ENCODE measurements at regions not wholly inside any gene's neighbourhood (a gene's known extent, or its start where the extent isn't known, plus 50 kb on each side); places are given as distances from the start of the nearest gene placed in this dataset.

- Histone ChIP-seq H3K4me3 (IDR thresholded peaks at IDR 0.05; ENCODE audit: insufficient read depth, low read depth, low read length) (no peak overlapping the region), H3K4me2 (peak overlapping the region; percentile 8; the same call in 1 of the 2 replicates), H3K79me2 (ENCODE audit: insufficient read depth, low read depth) (peaks cover 98% of the 10 kb centered on the region), H3K4me1 (ENCODE audit: low read depth, poor library complexity, severe bottlenecking) (peaks cover 93% of the 10 kb centered on the region), H3K27ac (no peak overlapping the region), H3K9ac (no peak overlapping the region), H4K20me1 (ENCODE audit: insufficient read depth) (peaks cover 39% of the 10 kb centered on the region), H3K27me3 (ENCODE audit: insufficient read depth, low read depth) (no peaks in the 10 kb centered on the region), H3K36me3 (ENCODE audit: insufficient read depth) (no peaks in the 10 kb centered on the region; the same call in 1 of the 2 replicates), H2AFZ (ENCODE audit: low read depth) (no peak overlapping the region)
- TF ChIP-seq CTCF (conservative IDR thresholded peaks at IDR 0.05; ENCODE audit: low read depth, low read length): no peak
These were observed 155.5 kb upstream of the DST start for GRCh38 chr6:56798163-56798562.

GRCh38 chr6:56796196-56796532, 153.5 kb upstream of the DST start:
- Histone ChIP-seq H3K4me3 (IDR thresholded peaks at IDR 0.05; ENCODE audit: insufficient read depth, low read depth, low read length) (no peak overlapping the region), H3K36me3 (ENCODE audit: insufficient read depth) (no peaks in the 10 kb centered on the region; the same call in 1 of the 2 replicates), H3K4me1 (ENCODE audit: low read depth, poor library complexity, severe bottlenecking) (peaks cover 94% of the 10 kb centered on the region), H3K27ac (no peak overlapping the region), H2AFZ (ENCODE audit: low read depth) (no peak overlapping the region), H3K27me3 (ENCODE audit: insufficient read depth, low read depth) (no peaks in the 10 kb centered on the region), H3K79me2 (ENCODE audit: insufficient read depth, low read depth) (peaks cover 98% of the 10 kb centered on the region), H3K4me2 (peak overlapping the region; percentile 76; the same call in 1 of the 2 replicates), H4K20me1 (ENCODE audit: insufficient read depth) (peaks cover 23% of the 10 kb centered on the region), H3K9ac (no peak overlapping the region)
- no peak for TF ChIP-seq CTCF (conservative IDR thresholded peaks at IDR 0.05; ENCODE audit: low read depth, low read length)

GRCh38 chr6:56795466-56796195, 152.9 kb upstream of the DST start:
- no peak overlapping the region for H3K4me3 ChIP-seq (IDR thresholded peaks at IDR 0.05; ENCODE audit: insufficient read depth, low read depth, low read length)
- no peak for TF ChIP-seq CTCF (conservative IDR thresholded peaks at IDR 0.05; ENCODE audit: low read depth, low read length)
- peaks cover 98% of the 10 kb centered on the region for H3K79me2 ChIP-seq (ENCODE audit: insufficient read depth, low read depth)
- H3K4me1 ChIP-seq (ENCODE audit: low read depth, poor library complexity, severe bottlenecking): peaks cover 98% of the 10 kb centered on the region
- no peak overlapping the region for H3K9ac ChIP-seq
- H3K4me2 ChIP-seq: peak overlapping the region; percentile 76
- no peaks in the 10 kb centered on the region; the same call in 1 of the 2 replicates for H3K36me3 ChIP-seq (ENCODE audit: insufficient read depth)
- H3K27ac ChIP-seq: no peak overlapping the region; the same call in 1 of the 2 replicates
- no peak overlapping the region for H2AFZ ChIP-seq (ENCODE audit: low read depth)
- peaks cover 23% of the 10 kb centered on the region for H4K20me1 ChIP-seq (ENCODE audit: insufficient read depth)
- no peaks in the 10 kb centered on the region for H3K27me3 ChIP-seq (ENCODE audit: insufficient read depth, low read depth)

- Histone ChIP-seq H4K20me1 (ENCODE audit: insufficient read depth) (peaks cover 23% of the 10 kb centered on the region), H3K36me3 (ENCODE audit: insufficient read depth) (no peaks in the 10 kb centered on the region), H3K9ac (no peak overlapping the region), H3K27me3 (ENCODE audit: insufficient read depth, low read depth) (no peaks in the 10 kb centered on the region), H3K4me3 (IDR thresholded peaks at IDR 0.05; ENCODE audit: insufficient read depth, low read depth, low read length) (no peak overlapping the region), H2AFZ (ENCODE audit: low read depth) (no peak overlapping the region), H3K4me2 (peak overlapping the region; percentile 76), H3K27ac (peak overlapping the region; percentile 36; the same call in 1 of the 2 replicates), H3K4me1 (ENCODE audit: low read depth, poor library complexity, severe bottlenecking) (peaks cover 100% of the 10 kb centered on the region), H3K79me2 (ENCODE audit: insufficient read depth, low read depth) (peaks cover 98% of the 10 kb centered on the region)
- TF ChIP-seq CTCF (conservative IDR thresholded peaks at IDR 0.05; ENCODE audit: low read depth, low read length): no peak
These were observed 151.7 kb upstream of the DST start for GRCh38 chr6:56794421-56794820.

Measured in KMS-11 (cell line).